Epithelial cell of proximal tubule (primary cell): ENCODE measurements at regions not wholly inside any gene's neighbourhood (a gene's known extent, or its start where the extent isn't known, plus 50 kb on each side); places are given as distances from the start of the nearest gene placed in this dataset.
A peak's percentile ranks its signal among the peaks of the same experiment; 100 is the strongest.

Experiments used
- DNase-seq: peaks from one replicate; pipeline ENCODE4 v3.0.0-alpha.2; 2011; ENCODE audit warnings: low read depth
- H3K4me3 ChIP-seq: 2 replicates; pipeline ENCODE4 v1.5.1; 2011; ENCODE audit warnings: low read depth, mild to moderate bottlenecking, low read length
- TF ChIP-seq, protein P1 (sequence below): conservative IDR thresholded peaks from 2 replicates; pipeline ENCODE4 v1.5.1; 2012; ENCODE audit warnings: low read depth, mild to moderate bottlenecking, low read length

DNA sequence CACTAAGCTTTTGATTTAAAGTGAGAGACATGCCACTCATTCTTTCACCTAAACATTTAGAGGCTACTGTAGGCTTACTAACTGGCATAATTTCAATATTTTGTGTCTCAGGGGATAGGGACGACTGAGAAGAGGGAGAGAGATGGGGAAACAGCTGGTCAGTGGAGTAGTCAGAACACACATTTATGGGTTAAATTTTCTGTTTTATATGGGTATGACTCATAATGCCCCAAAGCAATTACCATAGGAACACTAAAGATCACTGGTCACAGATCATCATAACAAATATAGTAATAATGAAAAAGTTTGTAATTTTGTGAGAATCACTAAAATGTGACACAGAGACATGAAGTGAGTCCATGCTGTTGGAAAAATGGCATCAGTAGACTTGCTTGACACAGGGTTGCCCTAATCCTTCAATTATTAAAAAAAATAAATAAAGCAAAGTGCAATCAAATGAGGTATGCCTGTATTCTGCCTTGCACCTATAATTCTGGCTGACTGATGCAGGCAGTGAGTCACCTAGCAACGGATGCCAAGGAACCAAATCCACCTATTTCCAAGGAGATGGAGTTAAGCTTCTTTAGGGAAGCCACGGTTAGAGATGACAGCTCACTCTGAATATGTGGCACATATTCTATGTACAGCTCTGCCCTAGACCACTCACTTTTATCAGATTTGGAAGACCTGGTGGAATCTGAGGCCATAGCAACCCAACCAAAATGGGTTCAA is 166.1 kb downstream of the MARCHF11 start:
- no peak overlapping the region for H3K4me3 ChIP-seq
- DNase-seq: no peak
- TF ChIP-seq, protein P1, sequence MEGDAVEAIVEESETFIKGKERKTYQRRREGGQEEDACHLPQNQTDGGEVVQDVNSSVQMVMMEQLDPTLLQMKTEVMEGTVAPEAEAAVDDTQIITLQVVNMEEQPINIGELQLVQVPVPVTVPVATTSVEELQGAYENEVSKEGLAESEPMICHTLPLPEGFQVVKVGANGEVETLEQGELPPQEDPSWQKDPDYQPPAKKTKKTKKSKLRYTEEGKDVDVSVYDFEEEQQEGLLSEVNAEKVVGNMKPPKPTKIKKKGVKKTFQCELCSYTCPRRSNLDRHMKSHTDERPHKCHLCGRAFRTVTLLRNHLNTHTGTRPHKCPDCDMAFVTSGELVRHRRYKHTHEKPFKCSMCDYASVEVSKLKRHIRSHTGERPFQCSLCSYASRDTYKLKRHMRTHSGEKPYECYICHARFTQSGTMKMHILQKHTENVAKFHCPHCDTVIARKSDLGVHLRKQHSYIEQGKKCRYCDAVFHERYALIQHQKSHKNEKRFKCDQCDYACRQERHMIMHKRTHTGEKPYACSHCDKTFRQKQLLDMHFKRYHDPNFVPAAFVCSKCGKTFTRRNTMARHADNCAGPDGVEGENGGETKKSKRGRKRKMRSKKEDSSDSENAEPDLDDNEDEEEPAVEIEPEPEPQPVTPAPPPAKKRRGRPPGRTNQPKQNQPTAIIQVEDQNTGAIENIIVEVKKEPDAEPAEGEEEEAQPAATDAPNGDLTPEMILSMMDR: no peak

DNA sequence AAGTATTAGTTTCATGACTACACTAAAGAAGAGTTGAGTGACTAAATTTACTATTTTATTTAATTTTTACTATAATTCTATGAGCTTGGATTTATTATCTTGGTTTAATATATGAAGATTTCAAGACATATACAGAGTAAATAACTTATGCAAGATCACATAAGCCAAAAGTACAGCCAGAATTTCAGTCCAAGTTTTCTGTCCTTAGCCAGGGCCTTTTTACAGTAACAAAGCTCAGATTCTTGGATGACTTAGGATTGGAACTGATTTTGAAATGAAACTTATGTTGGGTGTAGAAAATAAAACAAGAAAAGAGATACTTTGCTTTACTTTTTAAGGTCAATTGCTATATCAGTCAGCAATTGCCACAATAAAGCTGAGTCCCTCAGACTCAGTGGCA is 170.3 kb downstream of the MARCHF11 start:
- TF ChIP-seq, protein P1: no peak
- DNase-seq: no peak
- H3K4me3 ChIP-seq: no peak overlapping the region

GRCh38 chr5:16007750-16008415 is 171.7 kb downstream of the MARCHF11 start:
- H3K4me3 ChIP-seq: no peak overlapping the region
- no peak for DNase-seq
- TF ChIP-seq, protein P1: no peak

DNA sequence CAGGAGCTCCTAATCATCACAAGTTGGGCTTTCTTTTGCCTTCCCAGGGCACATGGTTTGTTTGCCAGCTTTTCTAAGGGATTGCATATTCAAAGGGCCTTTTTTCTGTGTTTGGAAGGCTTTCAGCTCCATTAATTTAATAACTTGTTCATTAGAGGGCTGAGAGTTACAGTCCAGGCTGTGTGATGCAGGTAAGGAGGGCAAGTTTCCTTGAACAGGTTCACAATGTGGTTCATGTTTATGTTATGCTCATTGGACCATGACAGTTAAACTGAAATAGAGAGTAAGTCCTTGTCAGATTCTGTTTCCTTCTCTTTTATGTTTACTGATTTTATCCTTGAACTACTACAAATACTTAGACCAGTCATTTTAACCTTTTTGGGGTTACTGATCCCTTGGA is 174.4 kb downstream of the MARCHF11 start:
- TF ChIP-seq, protein P1: no peak
- no peak for DNase-seq
- no peak overlapping the region for H3K4me3 ChIP-seq

DNA sequence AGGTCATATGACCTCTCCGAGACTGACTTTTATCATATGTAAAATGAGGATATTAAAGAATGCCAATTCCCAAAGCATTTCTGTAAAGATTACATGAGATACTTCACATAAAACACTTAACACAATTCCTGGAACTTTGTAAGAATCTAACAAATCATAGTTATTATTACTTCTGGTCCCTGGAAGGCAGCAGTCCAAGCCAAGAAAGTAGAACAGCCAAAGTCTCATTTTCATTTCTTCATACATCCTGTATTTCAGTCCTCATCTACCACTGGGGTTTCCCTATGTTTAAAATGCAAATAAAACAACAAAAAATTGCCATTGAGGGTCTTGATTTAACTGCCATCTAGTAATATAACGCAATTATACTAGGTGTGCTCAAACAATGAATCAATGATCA is 179.5 kb downstream of the MARCHF11 start:
- TF ChIP-seq, protein P1: no peak
- H3K4me3 ChIP-seq: no peak overlapping the region

GRCh38 chr5:15995341-15996052 is 184.1 kb downstream of the MARCHF11 start:
- DNase-seq: peak; percentile 15
- TF ChIP-seq, protein P1: peak; percentile 73
- H3K4me3 ChIP-seq: no peak overlapping the region

More for the DNA sequence above, 179.5 kb downstream of the MARCHF11 start:
- no peak for DNase-seq
